Stimulated activated naive B cell treated with anti-CD40 and anti-IgM and Interleukin-4, amounts not matched to agents 10 μg/mL and 1 μg/mL and 100 μg/mL, for 72 hours (primary cell): ENCODE measurements at regions not wholly inside any gene's neighbourhood (a gene's known extent, or its start where the extent isn't known, plus 50 kb on each side); places are given as distances from the start of the nearest gene placed in this dataset.
A peak's percentile ranks its signal among the peaks of the same experiment; 100 is the strongest.
"Not testable (repeated sequence)": the region's sequence is repeated elsewhere in the genome, so short reads cannot be mapped to it uniquely, and the experiment has no call there.

ENCODE experiments used
- ATAC-seq, 2 donors: fragments of 150-1000 bp; cut with Tn5 transposase; replicated peaks; 2 replicates each; pipeline ENCODE4 v1.10.0; 2021; ENCODE audit warnings: moderate library complexity in 1 of 2
- DNase-seq: peaks from one replicate; pipeline ENCODE4 v3.0.0; 2021
- H3K27ac Mint-ChIP-seq: one replicate; pipeline ENCODE4 v1.8.0; 2022; ENCODE audit warnings: mild to moderate bottlenecking, mixed read lengths
- H3K27me3 Mint-ChIP-seq, 2 donors: one replicate each; pipeline ENCODE4 v1.8.0; 2022; ENCODE audit warnings: mixed read lengths in 2 of 2
- H3K36me3 Mint-ChIP-seq, 2 donors: one replicate each; pipeline ENCODE4 v1.8.0; 2022; ENCODE audit warnings: mixed read lengths in 2 of 2, mild to moderate bottlenecking in 1 of 2
- H3K4me1 Mint-ChIP-seq, 2 donors: one replicate each; pipeline ENCODE4 v1.8.0; 2022; ENCODE audit warnings: mixed read lengths in 2 of 2, mild to moderate bottlenecking in 1 of 2
- H3K4me3 Mint-ChIP-seq, 2 donors: one replicate each; pipeline ENCODE4 v1.8.0; 2022; ENCODE audit warnings: mild to moderate bottlenecking in 2 of 2, mixed read lengths in 2 of 2, moderate library complexity in 1 of 2
- H3K9me3 Mint-ChIP-seq, 2 donors: one replicate each; pipeline ENCODE4 v1.8.0; 2022; ENCODE audit warnings: mixed read lengths in 2 of 2, mild to moderate bottlenecking in 1 of 2

DNA sequence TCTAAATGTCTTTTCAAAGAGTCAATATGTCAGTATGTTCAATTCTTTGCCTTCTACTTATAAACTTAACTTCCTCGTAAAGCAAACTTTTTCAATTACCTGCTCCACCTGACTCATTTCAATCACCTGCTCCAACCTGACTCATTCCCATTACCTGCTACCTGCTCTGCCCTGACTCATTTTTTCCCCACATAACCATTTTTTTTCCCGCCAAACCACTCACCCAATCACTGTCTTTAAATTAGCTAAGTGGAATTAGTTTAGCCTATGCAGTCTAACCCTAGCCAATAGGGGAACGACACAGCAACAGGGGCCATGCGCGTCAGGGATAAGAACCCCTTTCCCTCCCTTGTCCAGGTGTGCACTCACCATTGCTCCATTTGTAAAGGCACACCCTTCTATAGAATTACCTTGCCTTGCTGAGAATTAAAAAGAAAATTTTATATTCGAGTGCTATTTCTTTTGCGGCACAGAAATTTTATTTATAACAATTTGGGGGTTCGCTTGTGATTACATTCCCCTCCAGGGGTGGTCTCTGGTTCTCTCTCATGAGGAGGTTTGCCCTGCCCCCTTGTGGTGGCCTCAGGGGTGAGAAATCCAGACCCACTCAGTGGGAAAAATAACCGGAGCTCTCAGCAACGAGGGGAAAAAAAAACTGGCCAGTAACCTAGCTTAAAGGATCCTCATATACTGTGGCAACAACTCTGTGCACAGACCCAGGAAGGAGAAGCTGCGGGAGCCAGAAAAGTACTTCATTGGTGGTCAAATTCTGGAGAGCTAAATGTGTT is 193.1 kb downstream of the ZNF486 start:
- ATAC-seq, result no peak
- H3K36me3 Mint-ChIP-seq, result peaks cover 7% of the 10 kb centered on the region in 2 donors
- no peak overlapping the region for H3K4me3 Mint-ChIP-seq
- H3K27ac Mint-ChIP-seq, result no peak overlapping the region
- peaks cover 19% of the 10 kb centered on the region in 2 donors for H3K9me3 Mint-ChIP-seq
- peaks cover 0 to 2% of the 10 kb centered on the region in 2 donors for H3K4me1 Mint-ChIP-seq
- no peaks in the 10 kb centered on the region for H3K27me3 Mint-ChIP-seq
- no peak for DNase-seq

DNA sequence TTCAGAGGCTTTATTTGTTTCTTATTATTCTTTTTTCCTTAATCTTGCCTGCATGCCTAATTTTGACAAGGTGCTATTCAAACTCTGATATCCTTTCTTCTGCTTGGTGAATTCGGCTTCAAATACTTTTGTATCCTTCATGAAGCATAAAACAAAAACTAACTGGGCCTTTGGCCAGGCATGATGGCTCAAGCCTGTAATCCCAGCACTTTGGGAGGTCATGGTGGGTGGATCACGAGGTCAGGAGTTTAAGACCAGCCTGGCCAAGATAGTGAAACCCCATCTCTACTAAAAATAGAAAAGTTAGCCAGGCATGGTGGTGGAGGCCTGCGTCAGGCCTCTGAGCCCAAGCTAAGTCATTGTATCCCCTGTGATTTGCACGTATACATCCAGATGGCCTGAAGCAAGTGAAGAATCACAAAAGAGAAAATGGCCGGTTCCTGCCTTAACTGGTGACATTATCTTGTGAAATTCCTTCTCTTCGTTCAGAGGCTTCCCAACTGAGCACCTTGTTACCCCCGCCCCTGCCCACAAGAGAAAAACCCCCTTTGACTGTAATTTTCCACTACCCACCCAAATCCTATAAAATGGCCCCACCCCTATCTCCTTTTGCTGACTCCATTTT is 191.9 kb downstream of the ZNF486 start:
- not testable (repeated sequence) for H3K4me3 Mint-ChIP-seq, H3K4me1 Mint-ChIP-seq, H3K27ac Mint-ChIP-seq, DNase-seq, H3K27me3 Mint-ChIP-seq, ATAC-seq, H3K36me3 Mint-ChIP-seq
- peaks cover 14% of the 10 kb centered on the region in 2 donors for H3K9me3 Mint-ChIP-seq

DNA sequence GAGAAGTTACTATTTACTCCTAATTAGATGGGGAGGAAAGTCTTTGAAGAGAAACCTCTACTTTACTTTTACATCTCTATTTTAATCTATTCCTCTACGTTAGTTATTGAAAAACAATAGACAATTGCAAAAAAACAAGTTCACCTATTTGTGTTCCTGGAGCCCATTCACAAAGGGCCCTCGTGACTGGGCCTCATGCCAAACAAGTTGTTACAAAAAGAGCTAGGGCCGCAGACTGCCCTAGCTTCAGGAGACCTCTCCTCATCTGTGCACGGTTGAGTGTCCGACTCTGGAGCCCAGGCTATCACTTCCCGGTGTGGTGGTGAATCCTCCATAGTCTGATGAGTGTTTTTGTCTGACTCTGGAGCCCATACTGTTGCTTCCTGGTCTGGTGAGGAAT is 190.9 kb downstream of the ZNF486 start:
- H3K4me3 Mint-ChIP-seq, result no peak overlapping the region
- H3K27ac Mint-ChIP-seq, result no peak overlapping the region
- no peak for DNase-seq
- peaks cover 14% of the 10 kb centered on the region in 2 donors for H3K9me3 Mint-ChIP-seq
- no peaks in the 10 kb centered on the region for H3K27me3 Mint-ChIP-seq
- no peaks in the 10 kb centered on the region for H3K4me1 Mint-ChIP-seq
- no peak for ATAC-seq
- H3K36me3 Mint-ChIP-seq, result peaks cover 7% of the 10 kb centered on the region in 2 donors

DNA sequence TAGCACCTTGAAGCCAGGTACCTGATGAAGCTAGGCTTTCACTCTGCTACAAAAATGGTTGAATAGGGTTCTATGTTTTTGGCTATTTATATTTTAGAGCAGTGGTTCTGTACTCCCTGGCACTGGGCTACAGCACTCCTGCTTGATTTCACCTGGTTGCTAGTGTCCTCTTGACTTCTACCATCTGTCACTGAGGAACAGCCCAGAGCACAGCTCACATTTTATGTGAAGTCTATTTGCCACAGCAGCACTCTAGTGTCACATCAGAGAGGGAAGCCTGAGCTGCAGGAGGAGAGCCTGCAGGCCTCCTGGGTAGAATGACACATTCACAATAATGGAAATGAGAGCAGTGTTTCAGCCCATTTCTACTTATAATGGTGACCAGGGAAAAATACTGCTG is 184.2 kb downstream of the ZNF486 start:
- no peak for ATAC-seq

DNA sequence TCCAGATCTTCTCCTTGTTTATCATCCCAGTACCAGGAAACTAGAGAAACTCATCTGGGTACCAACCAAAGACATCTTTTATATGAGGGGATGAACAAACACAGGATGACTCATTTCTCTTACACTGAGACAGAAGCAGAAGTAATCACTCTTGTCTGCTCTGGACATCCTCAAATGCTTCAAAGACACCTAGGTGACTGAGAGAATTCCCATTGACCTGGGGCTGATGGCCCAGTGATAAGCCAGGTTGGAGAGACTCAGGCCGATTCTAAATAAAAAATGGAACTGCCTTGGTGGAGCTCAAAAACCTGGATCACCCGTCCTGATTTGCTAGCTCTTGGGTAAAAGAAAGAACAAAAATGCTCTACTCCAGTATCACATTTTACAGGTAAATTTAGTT is 182.2 kb downstream of the ZNF486 start:
- no peak overlapping the region for H3K27ac Mint-ChIP-seq
- DNase-seq, result no peak
- ATAC-seq, result no peak
- H3K4me1 Mint-ChIP-seq, result no peaks in the 10 kb centered on the region
- no peak overlapping the region for H3K4me3 Mint-ChIP-seq
- peaks cover 0 to 2% of the 10 kb centered on the region in 2 donors for H3K9me3 Mint-ChIP-seq
- no peaks in the 10 kb centered on the region for H3K27me3 Mint-ChIP-seq
- H3K36me3 Mint-ChIP-seq, result no peaks in the 10 kb centered on the region

More for the DNA sequence above, 184.2 kb downstream of the ZNF486 start:
- no peaks in the 10 kb centered on the region for H3K27me3 Mint-ChIP-seq
- H3K4me1 Mint-ChIP-seq, result no peaks in the 10 kb centered on the region
- DNase-seq, result no peak
- no peak overlapping the region for H3K27ac Mint-ChIP-seq
- peaks cover 0 to 1% of the 10 kb centered on the region in 2 donors for H3K36me3 Mint-ChIP-seq
- H3K4me3 Mint-ChIP-seq, result no peak overlapping the region
- H3K9me3 Mint-ChIP-seq, result peaks cover 0 to 2% of the 10 kb centered on the region in 2 donors

DNA sequence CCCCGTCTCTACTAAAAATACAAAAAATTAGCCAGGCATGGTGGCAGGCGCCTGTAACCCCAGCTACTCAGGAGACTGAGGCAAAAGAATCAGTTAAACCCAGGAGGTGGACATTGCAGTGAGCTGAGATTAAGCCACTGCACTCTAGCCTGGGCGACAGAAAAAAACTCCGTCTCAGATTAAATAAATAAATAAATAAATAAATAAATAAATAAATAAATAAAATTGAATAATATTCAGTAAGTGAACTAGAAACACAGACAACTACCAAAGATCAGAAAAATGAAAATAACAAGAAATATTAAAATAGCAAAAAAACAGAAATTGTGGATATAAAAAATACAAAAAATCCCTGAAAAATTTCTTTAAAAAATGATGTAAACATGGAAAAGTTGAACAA is 172.4 kb downstream of the ZNF486 start:
- H3K4me3 Mint-ChIP-seq, result no peak overlapping the region
- no peaks in the 10 kb centered on the region for H3K4me1 Mint-ChIP-seq
- H3K9me3 Mint-ChIP-seq, result peaks cover 0 to 3% of the 10 kb centered on the region in 2 donors
- DNase-seq (no peak), ATAC-seq (no peak)
- H3K27ac Mint-ChIP-seq, result no peak overlapping the region
- H3K27me3 Mint-ChIP-seq, result no peaks in the 10 kb centered on the region
- H3K36me3 Mint-ChIP-seq, result no peaks in the 10 kb centered on the region

DNA sequence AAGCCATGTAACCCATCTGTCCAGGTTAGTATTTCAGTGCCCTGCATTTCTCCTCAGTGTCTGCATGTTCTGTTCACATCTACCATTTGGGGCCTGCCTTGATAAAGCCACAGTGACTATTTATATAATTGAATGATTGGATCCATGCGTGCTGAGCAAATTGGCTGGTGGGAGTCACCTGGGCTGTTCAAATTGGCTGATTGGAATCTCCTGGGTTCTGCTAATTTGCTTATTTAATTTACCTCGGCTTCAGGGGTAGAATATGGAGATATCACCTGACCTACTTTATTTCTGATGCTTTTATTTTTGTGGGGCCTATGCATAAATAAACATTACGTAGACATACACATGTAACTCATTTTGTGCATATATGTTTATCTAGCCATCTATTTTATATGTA is 167.7 kb downstream of the ZNF486 start:
- H3K9me3 Mint-ChIP-seq, result peaks cover 0 to 4% of the 10 kb centered on the region in 2 donors
- H3K27me3 Mint-ChIP-seq, result no peaks in the 10 kb centered on the region
- no peak overlapping the region for H3K27ac Mint-ChIP-seq
- no peaks in the 10 kb centered on the region for H3K4me1 Mint-ChIP-seq
- ATAC-seq (no peak), DNase-seq (no peak)
- H3K36me3 Mint-ChIP-seq, result no peaks in the 10 kb centered on the region
- no peak overlapping the region for H3K4me3 Mint-ChIP-seq

DNA sequence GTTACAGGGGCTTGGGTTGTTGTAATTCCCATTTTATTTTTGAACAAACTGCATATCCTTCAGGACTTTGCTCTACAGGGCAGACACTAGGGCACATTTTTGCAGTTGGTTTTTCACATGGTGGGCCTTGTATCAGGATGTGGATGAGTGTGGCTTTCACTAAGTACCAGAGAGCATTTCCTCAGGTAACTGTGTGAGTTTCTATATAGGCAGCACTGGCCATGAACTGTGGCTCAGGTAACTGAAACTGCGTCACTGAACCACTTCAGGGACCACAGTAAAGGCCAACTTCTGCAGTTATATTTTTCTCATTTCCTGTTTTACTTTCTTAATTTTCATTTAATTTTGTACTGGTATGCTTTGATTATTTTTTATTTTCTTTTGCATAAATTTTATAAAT is 166.5 kb downstream of the ZNF486 start:
- Mint-ChIP-seq H3K9me3 (peaks cover 0 to 4% of the 10 kb centered on the region in 2 donors), H3K36me3 (no peaks in the 10 kb centered on the region), H3K4me3 (no peak overlapping the region), H3K4me1 (no peaks in the 10 kb centered on the region), H3K27me3 (no peaks in the 10 kb centered on the region), H3K27ac (no peak overlapping the region)
- ATAC-seq, result peak; percentile 41 to 42
- no peak for DNase-seq

DNA sequence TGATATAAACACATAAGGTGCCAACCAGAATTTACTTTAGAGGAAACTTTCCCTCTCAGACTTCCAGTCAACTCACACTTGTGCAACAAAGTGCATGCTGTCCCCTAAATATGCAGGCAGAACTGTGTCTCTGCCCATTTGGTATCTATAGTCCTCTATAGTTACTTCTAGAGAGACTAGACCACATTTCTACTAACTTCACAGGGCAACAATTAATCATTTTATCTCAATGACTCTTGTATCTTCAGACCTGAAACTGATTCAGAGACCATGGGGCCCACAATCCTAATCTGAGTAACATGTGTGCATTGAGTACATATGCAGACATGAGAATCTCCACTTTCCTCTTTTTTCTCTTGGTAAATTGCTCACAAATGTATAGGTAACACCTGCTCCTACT is 158.1 kb downstream of the ZNF486 start:
- no peak overlapping the region for H3K4me3 Mint-ChIP-seq
- DNase-seq (no peak), ATAC-seq (no peak)
- no peaks in the 10 kb centered on the region for H3K27me3 Mint-ChIP-seq
- H3K9me3 Mint-ChIP-seq, result no peaks in the 10 kb centered on the region
- H3K36me3 Mint-ChIP-seq, result no peaks in the 10 kb centered on the region
- H3K27ac Mint-ChIP-seq, result no peak overlapping the region
- H3K4me1 Mint-ChIP-seq, result no peaks in the 10 kb centered on the region

DNA sequence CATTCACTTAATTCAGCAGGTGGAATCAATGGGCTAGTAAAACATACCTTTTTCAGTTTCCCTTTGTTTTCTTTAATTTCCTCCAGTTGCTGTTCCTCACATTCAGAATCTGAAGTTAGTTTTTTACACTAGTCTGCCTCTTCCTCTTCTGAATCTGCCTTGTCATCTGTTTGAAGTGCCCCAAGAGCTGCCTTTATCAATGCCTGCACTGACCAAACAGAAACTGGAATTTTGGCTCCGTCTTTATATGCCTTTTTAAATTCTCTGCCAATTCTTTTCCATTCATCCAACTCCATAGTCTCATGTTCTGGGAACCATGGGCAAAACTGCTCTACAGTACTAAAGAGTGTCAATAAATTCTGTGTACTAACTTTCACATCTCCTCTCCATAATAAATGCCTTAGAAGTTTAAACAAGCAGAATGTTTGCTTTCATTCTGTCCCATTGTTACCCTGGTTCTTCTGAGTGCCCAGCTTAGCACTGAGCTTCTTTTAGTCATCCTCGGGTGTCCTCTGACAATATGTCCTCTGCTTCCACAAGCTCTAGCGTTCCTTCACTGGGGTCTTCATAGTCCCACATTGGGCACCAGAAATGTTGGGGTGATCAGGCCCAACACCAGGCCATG is 154.2 kb downstream of the ZNF486 start:
- H3K4me3 Mint-ChIP-seq, result no peak overlapping the region
- no peaks in the 10 kb centered on the region for H3K36me3 Mint-ChIP-seq
- H3K27me3 Mint-ChIP-seq, result no peaks in the 10 kb centered on the region
- no peak overlapping the region for H3K27ac Mint-ChIP-seq
- no peaks in the 10 kb centered on the region for H3K9me3 Mint-ChIP-seq
- H3K4me1 Mint-ChIP-seq, result no peaks in the 10 kb centered on the region
- DNase-seq (no peak), ATAC-seq (no peak)

DNA sequence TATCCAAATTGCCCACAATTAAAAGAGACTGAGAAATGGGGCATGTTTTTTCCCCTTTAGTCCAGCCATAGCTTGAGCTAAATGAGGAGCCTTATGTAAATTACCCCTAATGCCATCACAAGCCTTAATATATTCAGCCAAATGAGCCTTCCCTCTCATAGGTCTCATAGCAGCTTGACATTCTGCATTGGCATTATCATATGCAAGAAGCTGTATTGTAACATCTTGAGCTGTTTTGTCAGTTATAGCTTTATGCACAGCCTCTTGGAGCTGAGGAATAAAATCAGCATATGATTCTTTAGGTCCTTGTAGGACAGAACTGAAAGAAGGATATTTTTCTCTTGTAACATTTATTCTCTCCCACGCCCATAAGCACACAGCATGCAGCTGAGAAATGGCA is 153.2 kb downstream of the ZNF486 start:
- ATAC-seq, result no peak
- H3K27me3 Mint-ChIP-seq, result no peaks in the 10 kb centered on the region
- H3K4me3 Mint-ChIP-seq, result no peak overlapping the region
- H3K4me1 Mint-ChIP-seq, result no peaks in the 10 kb centered on the region
- H3K36me3 Mint-ChIP-seq, result no peaks in the 10 kb centered on the region
- no peak for DNase-seq
- H3K9me3 Mint-ChIP-seq, result no peaks in the 10 kb centered on the region
- H3K27ac Mint-ChIP-seq, result no peak overlapping the region

DNA sequence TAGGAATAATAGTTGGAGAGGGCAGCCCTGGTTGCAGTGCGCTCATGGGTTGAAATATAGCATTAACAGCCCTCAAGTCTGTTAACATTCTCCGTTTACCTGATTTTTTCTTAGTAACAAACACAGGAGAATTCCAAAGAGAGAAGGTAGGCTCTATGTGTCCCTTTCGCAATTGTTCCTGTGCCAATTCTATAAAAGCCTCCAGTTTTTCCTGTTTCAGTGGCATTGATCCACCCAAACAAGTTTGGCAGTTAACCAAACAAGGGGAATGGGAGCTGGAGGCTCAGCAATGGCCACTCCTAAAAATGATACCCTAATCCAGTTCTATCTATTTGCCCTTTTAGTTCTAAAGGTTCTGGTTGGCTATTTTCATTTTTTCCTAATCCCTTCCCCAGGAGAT is 151.6 kb downstream of the ZNF486 start:
- H3K27me3 Mint-ChIP-seq, result no peaks in the 10 kb centered on the region
- no peak overlapping the region for H3K4me3 Mint-ChIP-seq
- no peaks in the 10 kb centered on the region for H3K4me1 Mint-ChIP-seq
- ATAC-seq (no peak), DNase-seq (no peak)
- H3K9me3 Mint-ChIP-seq, result peaks cover 0 to 1% of the 10 kb centered on the region in 2 donors
- no peaks in the 10 kb centered on the region for H3K36me3 Mint-ChIP-seq
- H3K27ac Mint-ChIP-seq, result no peak overlapping the region

DNA sequence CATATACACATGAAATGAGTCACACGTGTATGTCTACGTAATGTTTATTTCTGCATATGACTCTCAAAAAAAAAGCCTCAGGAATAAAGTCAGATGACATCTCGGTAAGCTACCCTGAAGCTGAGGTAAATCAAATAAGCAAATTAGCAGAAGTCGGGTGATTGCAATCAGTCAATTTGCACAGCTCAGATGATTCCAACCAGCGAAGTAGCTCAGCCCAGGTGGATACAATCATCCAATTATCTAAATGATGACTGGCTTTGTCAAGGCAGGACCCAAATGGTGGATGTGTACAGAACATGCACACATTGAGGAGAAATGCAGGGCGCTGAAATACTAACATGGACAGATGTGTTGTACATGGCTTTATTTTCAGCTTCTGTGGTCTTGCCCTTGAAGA is 148.5 kb downstream of the ZNF486 start:
- Mint-ChIP-seq H3K27ac (no peak overlapping the region), H3K27me3 (no peaks in the 10 kb centered on the region), H3K4me1 (no peaks in the 10 kb centered on the region), H3K9me3 (peaks cover 0 to 5% of the 10 kb centered on the region in 2 donors), H3K4me3 (no peak overlapping the region), H3K36me3 (no peaks in the 10 kb centered on the region)
- ATAC-seq, result no peak
- no peak for DNase-seq

DNA sequence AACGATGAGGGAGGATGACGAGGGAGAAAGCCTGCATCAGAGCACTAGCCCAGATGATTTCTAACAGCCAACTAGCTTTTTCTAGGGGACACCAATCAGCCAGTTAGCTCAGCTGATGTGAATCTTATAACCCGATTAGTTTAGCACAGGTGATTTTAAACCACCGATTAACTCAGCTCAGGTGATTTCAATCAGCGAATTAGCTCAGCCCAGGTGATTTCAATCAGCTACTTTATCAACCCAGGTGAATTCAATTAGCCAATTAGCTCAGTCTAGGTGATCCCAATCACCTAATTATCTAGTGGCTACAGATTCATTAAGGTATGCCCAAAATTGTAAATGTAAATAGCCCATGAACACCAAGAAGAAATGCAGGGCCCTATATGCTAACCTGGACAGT is 146.9 kb downstream of the ZNF486 start:
- no peak for DNase-seq
- no peaks in the 10 kb centered on the region for H3K4me1 Mint-ChIP-seq
- H3K36me3 Mint-ChIP-seq, result no peaks in the 10 kb centered on the region
- no peak overlapping the region for H3K4me3 Mint-ChIP-seq
- H3K9me3 Mint-ChIP-seq, result peaks cover 0 to 5% of the 10 kb centered on the region in 2 donors
- H3K27me3 Mint-ChIP-seq, result no peaks in the 10 kb centered on the region
- ATAC-seq, result no peak
- no peak overlapping the region for H3K27ac Mint-ChIP-seq

DNA sequence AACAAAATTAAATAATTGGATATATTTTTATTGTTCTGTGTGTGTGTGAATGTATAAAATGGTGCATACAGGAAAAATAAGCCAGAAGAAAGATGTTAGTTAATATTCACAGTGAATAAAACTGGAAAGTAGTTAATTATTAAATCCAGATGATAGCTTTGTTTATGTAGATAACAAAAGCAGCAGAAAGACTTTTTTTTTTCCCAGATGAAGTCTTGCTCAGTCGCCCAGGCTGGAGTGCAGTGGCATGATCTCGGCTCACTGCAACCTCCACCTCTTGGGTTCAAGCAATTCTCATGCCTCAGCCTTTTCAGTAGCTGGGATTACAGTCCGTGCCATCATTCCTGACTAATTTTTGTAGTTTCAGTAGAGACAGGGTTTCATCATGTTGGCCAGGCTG is 140.1 kb downstream of the ZNF486 start:
- ATAC-seq (no peak), DNase-seq (no peak)
- no peaks in the 10 kb centered on the region for H3K27me3 Mint-ChIP-seq
- no peak overlapping the region for H3K4me3 Mint-ChIP-seq
- H3K9me3 Mint-ChIP-seq, result peaks cover 0 to 5% of the 10 kb centered on the region in 2 donors
- H3K27ac Mint-ChIP-seq, result no peak overlapping the region
- H3K36me3 Mint-ChIP-seq, result no peaks in the 10 kb centered on the region
- H3K4me1 Mint-ChIP-seq, result no peaks in the 10 kb centered on the region
